IMR-90 (cell line): ENCODE measurements at regions not wholly inside any gene's neighbourhood (a gene's known extent, or its start where the extent isn't known, plus 50 kb on each side); places are given as distances from the start of the nearest gene placed in this dataset.

Source experiments
- ATAC-seq: fragments of 200-7000 bp; cut with Tn5 transposase; 2 replicates; pipeline ENCODE4 v1.9.1; 2020; ENCODE audit warnings: low read depth, mild to moderate bottlenecking, moderate library complexity
- BruUV-seq: library from RNA; stranded (reverse); fragments of 400-500 nt; replicated peaks from 2 replicates; lab custom pipeline; 2021; lab: Mats Ljungman, UMichigan
- CTCF ChIA-PET: fragments of 300-600 bp; formaldehyde crosslinking; extraction: SDS; loops from one replicate; lab custom pipeline; 2021; ENCODE audit warnings: antibody characterized with exemption; lab: Yijun Ruan, JAX
- POLR2A ChIA-PET: fragments of 300-600 bp; sonication (Branson Sonifier 250); formaldehyde crosslinking; loops from one replicate; lab custom pipeline; 2022; ENCODE audit warnings: antibody characterized with exemption; ENCODE audit not compliant: unreplicated experiment; lab: Charles Lee
- DNase-seq: peaks from one replicate; pipeline ENCODE4 v3.0.0; 2013
- H2AFZ ChIP-seq: replicated peaks from 2 replicates; pipeline ENCODE3; 2013; ENCODE audit warnings: low read length, mild to moderate bottlenecking; ENCODE audit not compliant: poor library complexity
- H2AK5ac ChIP-seq: 2 replicates; pipeline ENCODE4 v1.6.1; 2013; ENCODE audit warnings: low read depth, low read length, inconsistent platforms
- H2AK9ac ChIP-seq: replicated peaks from 2 replicates; pipeline ENCODE3; 2013; ENCODE audit warnings: mild to moderate bottlenecking, low read depth, low read length, moderate library complexity; ENCODE audit not compliant: poor library complexity
- H2BK120ac ChIP-seq: 2 replicates; pipeline ENCODE4 v1.6.1; 2013; ENCODE audit warnings: low read depth, low read length, inconsistent platforms
- H2BK15ac ChIP-seq: 3 replicates; pipeline ENCODE4 v1.6.1; 2013; ENCODE audit warnings: low read depth, low read length, inconsistent platforms
- H2BK20ac ChIP-seq: 2 replicates; pipeline ENCODE4 v1.6.1; 2013; ENCODE audit warnings: low read depth, mild to moderate bottlenecking, inconsistent platforms, low read length, moderate library complexity
- H2BK5ac ChIP-seq: 2 replicates; pipeline ENCODE4 v1.6.1; 2013; ENCODE audit warnings: mild to moderate bottlenecking, low read depth, low read length, inconsistent platforms; ENCODE audit not compliant: poor library complexity, severe bottlenecking
- H3K14ac ChIP-seq: replicated peaks from 2 replicates; pipeline ENCODE4 v1.6.1; 2013; ENCODE audit warnings: low read depth, low read length, inconsistent platforms
- H3K18ac ChIP-seq: 2 replicates; pipeline ENCODE4 v1.6.1; 2013; ENCODE audit warnings: low read depth, low read length, control low read depth
- H3K23ac ChIP-seq: 2 replicates; pipeline ENCODE4 v1.6.1; 2013; ENCODE audit warnings: low read depth, low read length, inconsistent platforms
- H3K27ac ChIP-seq: 2 replicates; pipeline ENCODE4 v1.5.1; 2013; ENCODE audit warnings: mild to moderate bottlenecking, control low read depth, low read length; ENCODE audit not compliant: insufficient read depth
- H3K27me3 ChIP-seq: 2 replicates; pipeline ENCODE4 v1.6.1; 2013; ENCODE audit warnings: low read length; ENCODE audit not compliant: control insufficient read depth, insufficient read depth
- H3K36me3 ChIP-seq: 2 replicates; pipeline ENCODE4 v1.6.1; 2013; ENCODE audit warnings: low read length, mixed read lengths; ENCODE audit not compliant: control insufficient read depth, insufficient read depth
- H3K4ac ChIP-seq: 2 replicates; pipeline ENCODE4 v1.6.1; 2013; ENCODE audit warnings: low read depth, low read length, inconsistent platforms
- H3K4me1 ChIP-seq: 2 replicates; pipeline ENCODE4 v1.6.1; 2013; ENCODE audit warnings: low read length, mixed read lengths; ENCODE audit not compliant: control insufficient read depth, insufficient read depth
- H3K4me2 ChIP-seq: 2 replicates; pipeline ENCODE4 v1.6.1; 2013; ENCODE audit warnings: low read depth, mild to moderate bottlenecking, control low read depth, low read length, moderate library complexity
- H3K4me3 ChIP-seq: 2 replicates; pipeline ENCODE4 v1.5.1; 2013; ENCODE audit warnings: low read depth, mild to moderate bottlenecking, control low read depth, low read length, moderate library complexity; ENCODE audit not compliant: insufficient read depth
- H3K56ac ChIP-seq: 2 replicates; pipeline ENCODE4 v1.6.1; 2013; ENCODE audit warnings: low read length, inconsistent platforms; ENCODE audit not compliant: insufficient read depth; ENCODE audit errors: extremely low read depth
- H3K79me1 ChIP-seq, 2 experiments: 2 replicates each; pipeline ENCODE4 v1.6.1; 2013; ENCODE audit warnings: low read length in 2 of 2, inconsistent platforms in 1 of 2, low read depth in 1 of 2
- H3K9ac ChIP-seq: 2 replicates; pipeline ENCODE4 v1.6.1; 2013; ENCODE audit warnings: low read depth, low read length, control low read depth
- H3K9me1 ChIP-seq: 2 replicates; pipeline ENCODE4 v1.6.1; 2013; ENCODE audit warnings: low read length, inconsistent platforms; ENCODE audit not compliant: insufficient read depth
- H3K9me3 ChIP-seq: 2 replicates; pipeline ENCODE4 v1.6.1; 2013; ENCODE audit warnings: low read length; ENCODE audit not compliant: control insufficient read depth, insufficient read depth
- H4K20me1 ChIP-seq: 2 replicates; pipeline ENCODE4 v1.6.1; 2013; ENCODE audit warnings: low read length, inconsistent platforms; ENCODE audit not compliant: insufficient read depth
- H4K5ac ChIP-seq: 2 replicates; pipeline ENCODE4 v1.6.1; 2013; ENCODE audit warnings: mild to moderate bottlenecking, low read depth, low read length, control low read depth
- H4K8ac ChIP-seq, 2 experiments: 2 replicates each; pipeline ENCODE4 v1.6.1; 2013; ENCODE audit warnings: low read depth in 2 of 2, low read length in 2 of 2, control low read depth in 1 of 2, inconsistent platforms in 1 of 2
- H4K91ac ChIP-seq: 2 replicates; pipeline ENCODE4 v1.6.1; 2013; ENCODE audit warnings: low read depth, low read length, inconsistent platforms; ENCODE audit not compliant: insufficient read depth
- POLR2A ChIP-seq: IDR thresholded peaks from 2 replicates; pipeline ENCODE4 v1.6.1; 2012; ENCODE audit warnings: mild to moderate bottlenecking, low read depth, low read length
- WGBS, 2 experiments: methylation state at CpG; one replicate each; pipeline versions ENCODE4 v1.1.5 to v1.1.7; 2013; ENCODE audit warnings: missing lambda C conversion rate in 2 of 2; ENCODE audit not compliant: insufficient read length in 1 of 2; ENCODE audit errors: extremely low coverage in 2 of 2; 5-methylcytosine and 5-hydroxymethylcytosine counted together
- dilution Hi-C: fragments of 300-500 bp; cut with HindIII; formaldehyde crosslinking; loops from one replicate; pipeline ENCODE4 v1.14.3; 2018; ENCODE audit warnings: low sequenced_read_pairs; ENCODE audit not compliant: unreplicated experiment
- in situ Hi-C: fragments of 300-500 bp; cut with MboI; formaldehyde crosslinking; loops from 3 replicates; pipeline ENCODE4 v1.14.3; 2019; ENCODE audit warnings: low sequenced_read_pairs, inconsistent platforms, mixed read lengths
- intact Hi-C: fragments of 100-400 bp; cut with micrococcal nuclease; formaldehyde crosslinking; loops from 2 replicates; pipeline ENCODE4 v1.10.0; 2022
- TF ChIP-seq, protein P1 (sequence below): conservative IDR thresholded peaks from 2 replicates; pipeline ENCODE4 v1.5.1; 2012; ENCODE audit warnings: mild to moderate bottlenecking, low read depth, low read length, improper control_type of control experiment

DNA sequence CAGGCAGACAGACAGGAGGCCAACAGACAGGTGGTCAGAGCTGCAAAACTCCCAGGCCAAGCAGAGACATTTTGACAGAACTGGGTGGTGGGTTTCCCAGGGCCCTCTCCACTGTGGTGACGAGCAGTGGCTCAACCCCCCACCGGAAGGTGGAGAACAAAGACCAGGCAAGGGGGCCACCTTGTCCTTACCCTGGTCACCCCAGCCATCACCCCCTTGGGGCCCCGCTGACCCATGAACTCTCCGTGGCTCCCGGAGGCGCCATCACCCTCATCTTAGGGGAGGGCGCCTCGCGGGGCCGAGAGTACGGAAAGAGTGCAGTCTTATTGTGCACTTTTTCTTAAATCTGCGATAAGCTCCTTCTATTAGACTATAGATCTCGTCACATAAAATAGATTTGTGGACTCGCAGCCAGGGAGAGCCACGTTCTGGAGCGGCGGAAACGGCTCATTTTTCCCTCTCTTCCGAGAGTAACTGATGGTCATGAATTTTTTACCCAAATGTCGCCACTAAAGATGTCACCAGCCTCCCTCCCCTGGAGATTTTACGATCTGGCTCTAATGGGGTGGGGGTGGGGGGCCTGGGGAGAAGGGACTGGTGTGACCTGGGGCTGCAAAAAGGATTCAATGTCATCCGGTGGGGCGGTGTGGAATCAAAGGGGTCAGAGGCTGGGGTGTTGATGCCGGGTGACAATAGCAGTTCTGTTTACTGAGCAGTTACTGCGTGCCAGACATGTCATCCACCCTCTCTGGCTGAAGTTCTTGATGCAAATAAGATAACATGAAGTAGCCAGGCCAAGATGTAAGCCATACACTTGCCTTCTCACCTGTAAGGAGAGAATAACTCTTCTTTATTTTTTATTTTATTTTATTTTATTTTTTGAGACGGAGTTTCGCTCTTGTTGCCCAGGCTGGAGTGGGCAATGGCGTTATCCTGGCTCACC, 71.1 kb upstream of the MYL10 start:
- Histone ChIP-seq H3K9me1 (no peaks in the 10 kb centered on the region), H3K27me3 (peaks cover 44% of the 10 kb centered on the region), H3K56ac (no peak overlapping the region), H3K36me3 (no peaks in the 10 kb centered on the region), H2BK5ac (no peak overlapping the region), H2BK15ac (no peak overlapping the region), H3K4ac (no peak overlapping the region), H3K14ac (no peak overlapping the region), H3K27ac (no peak overlapping the region), H3K9me3 (no peaks in the 10 kb centered on the region), H2AK9ac (peak overlapping the region; percentile 35), H2AK5ac (no peak overlapping the region), H3K23ac (no peak overlapping the region), H2BK20ac (no peak overlapping the region), H4K91ac (no peak overlapping the region), H2AFZ (peak overlapping the region; percentile 34), H4K20me1 (no peaks in the 10 kb centered on the region), H3K4me2 (no peak overlapping the region), H3K9ac (no peak overlapping the region), H4K5ac (no peak overlapping the region), H4K8ac (no peak overlapping the region), H2BK120ac (no peak overlapping the region), H3K18ac (no peak overlapping the region), H3K4me3 (no peak overlapping the region), H3K79me1 (no peaks in the 10 kb centered on the region), H3K4me1 (no peaks in the 10 kb centered on the region)
- TF ChIP-seq, protein P1, sequence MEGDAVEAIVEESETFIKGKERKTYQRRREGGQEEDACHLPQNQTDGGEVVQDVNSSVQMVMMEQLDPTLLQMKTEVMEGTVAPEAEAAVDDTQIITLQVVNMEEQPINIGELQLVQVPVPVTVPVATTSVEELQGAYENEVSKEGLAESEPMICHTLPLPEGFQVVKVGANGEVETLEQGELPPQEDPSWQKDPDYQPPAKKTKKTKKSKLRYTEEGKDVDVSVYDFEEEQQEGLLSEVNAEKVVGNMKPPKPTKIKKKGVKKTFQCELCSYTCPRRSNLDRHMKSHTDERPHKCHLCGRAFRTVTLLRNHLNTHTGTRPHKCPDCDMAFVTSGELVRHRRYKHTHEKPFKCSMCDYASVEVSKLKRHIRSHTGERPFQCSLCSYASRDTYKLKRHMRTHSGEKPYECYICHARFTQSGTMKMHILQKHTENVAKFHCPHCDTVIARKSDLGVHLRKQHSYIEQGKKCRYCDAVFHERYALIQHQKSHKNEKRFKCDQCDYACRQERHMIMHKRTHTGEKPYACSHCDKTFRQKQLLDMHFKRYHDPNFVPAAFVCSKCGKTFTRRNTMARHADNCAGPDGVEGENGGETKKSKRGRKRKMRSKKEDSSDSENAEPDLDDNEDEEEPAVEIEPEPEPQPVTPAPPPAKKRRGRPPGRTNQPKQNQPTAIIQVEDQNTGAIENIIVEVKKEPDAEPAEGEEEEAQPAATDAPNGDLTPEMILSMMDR = no peak
- TF ChIP-seq POLR2A = no peak
- no TSS peak for BruUV-seq
- ATAC-seq = no peak
- no peak for DNase-seq
- 56% methylated on average over 12 of the region's 28 CpGs; no CpG with 5 or more reads in 1 of the 2 experiments for WGBS, 2 experiments
- POLR2A ChIA-PET = no interaction called here
- intact Hi-C loops = no loop called here
- in situ Hi-C loops = no loop called here
- CTCF ChIA-PET = no interaction called here
- dilution Hi-C loops = no loop called here
